BJ (cell line): ENCODE measurements at regions not wholly inside any gene's neighbourhood (a gene's known extent, or its start where the extent isn't known, plus 50 kb on each side); places are given as distances from the start of the nearest gene placed in this dataset.

Source experiments
- CTCF ChIA-PET: fragments of 350-600 bp; formaldehyde crosslinking; extraction: SDS; loops from one replicate; lab custom pipeline; 2021; ENCODE audit warnings: antibody characterized with exemption, inconsistent platforms; lab: Yijun Ruan, JAX
- POLR2A ChIA-PET: fragments of 300-600 bp; sonication (Branson Sonifier 250); formaldehyde crosslinking; extraction: SDS; loops from one replicate; lab custom pipeline; 2021; ENCODE audit warnings: antibody characterized with exemption; lab: Charles Lee
- DNase-seq: peaks from one replicate; pipeline ENCODE4 v3.0.0-alpha.2; 2011; ENCODE audit warnings: low read depth
- H3K27me3 ChIP-seq: 2 replicates; pipeline ENCODE4 v1.6.0; 2011; ENCODE audit warnings: low read length; ENCODE audit not compliant: control insufficient read depth, insufficient read depth
- H3K36me3 ChIP-seq: 2 replicates; pipeline ENCODE4 v1.5.1; 2011; ENCODE audit warnings: low read length; ENCODE audit not compliant: control insufficient read depth, insufficient read depth
- H3K4me3 ChIP-seq: 2 replicates; pipeline ENCODE4 v1.5.1; 2011; ENCODE audit warnings: low read depth, mild to moderate bottlenecking, control low read depth, low read length
- TF ChIP-seq, protein P1 (sequence below): IDR thresholded peaks from 2 replicates; pipeline ENCODE4 v1.5.1; 2011; ENCODE audit warnings: low read depth, mild to moderate bottlenecking, control low read depth, inconsistent platforms, low read length, moderate library complexity; ENCODE audit not compliant: insufficient read depth

DNA sequence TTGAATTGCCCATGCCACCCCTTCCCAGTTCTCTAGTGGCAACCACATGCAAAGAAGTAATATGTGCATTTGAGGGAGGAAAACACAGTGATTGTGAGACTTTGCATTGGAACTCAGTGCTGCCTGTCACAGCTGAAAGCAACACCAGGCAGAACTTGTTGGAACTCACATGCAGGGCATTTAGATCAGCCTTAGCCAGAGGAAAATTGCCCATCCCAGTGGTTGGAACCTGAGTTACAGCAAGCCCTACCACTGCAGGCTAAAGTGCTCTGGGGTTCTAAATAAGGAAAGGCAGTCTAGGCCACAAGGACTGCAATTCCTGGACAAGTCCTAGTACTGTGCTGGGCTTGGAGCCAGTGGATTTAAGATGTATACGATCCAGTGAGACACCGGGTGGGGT is 245.3 kb upstream of the UFL1 start:
- no peak for DNase-seq
- Histone ChIP-seq H3K27me3 (no peaks in the 10 kb centered on the region), H3K36me3 (no peaks in the 10 kb centered on the region), H3K4me3 (no peak overlapping the region)
- TF ChIP-seq, protein P1, sequence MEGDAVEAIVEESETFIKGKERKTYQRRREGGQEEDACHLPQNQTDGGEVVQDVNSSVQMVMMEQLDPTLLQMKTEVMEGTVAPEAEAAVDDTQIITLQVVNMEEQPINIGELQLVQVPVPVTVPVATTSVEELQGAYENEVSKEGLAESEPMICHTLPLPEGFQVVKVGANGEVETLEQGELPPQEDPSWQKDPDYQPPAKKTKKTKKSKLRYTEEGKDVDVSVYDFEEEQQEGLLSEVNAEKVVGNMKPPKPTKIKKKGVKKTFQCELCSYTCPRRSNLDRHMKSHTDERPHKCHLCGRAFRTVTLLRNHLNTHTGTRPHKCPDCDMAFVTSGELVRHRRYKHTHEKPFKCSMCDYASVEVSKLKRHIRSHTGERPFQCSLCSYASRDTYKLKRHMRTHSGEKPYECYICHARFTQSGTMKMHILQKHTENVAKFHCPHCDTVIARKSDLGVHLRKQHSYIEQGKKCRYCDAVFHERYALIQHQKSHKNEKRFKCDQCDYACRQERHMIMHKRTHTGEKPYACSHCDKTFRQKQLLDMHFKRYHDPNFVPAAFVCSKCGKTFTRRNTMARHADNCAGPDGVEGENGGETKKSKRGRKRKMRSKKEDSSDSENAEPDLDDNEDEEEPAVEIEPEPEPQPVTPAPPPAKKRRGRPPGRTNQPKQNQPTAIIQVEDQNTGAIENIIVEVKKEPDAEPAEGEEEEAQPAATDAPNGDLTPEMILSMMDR, result no peak
- ChIA-PET POLR2A (no interaction called here), CTCF (no interaction called here)

DNA sequence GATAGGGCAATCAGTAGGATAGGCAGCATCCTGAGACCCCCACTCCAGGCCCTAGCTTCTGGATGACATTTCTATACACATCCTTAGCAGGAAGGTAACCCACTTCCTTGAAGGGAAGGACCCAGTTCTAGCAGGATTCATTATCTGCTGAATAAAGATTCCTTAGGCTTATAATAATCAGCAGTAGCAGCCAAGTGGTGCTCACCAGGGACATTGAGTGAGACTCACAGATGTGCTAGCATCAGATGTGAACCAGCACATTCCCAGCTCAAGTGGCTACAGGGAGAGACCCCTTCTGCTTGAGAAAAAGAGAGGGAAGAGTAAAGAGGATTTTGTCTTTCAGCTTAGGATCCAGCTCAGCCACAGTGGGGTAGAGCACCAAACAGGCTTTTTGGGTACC is 244.8 kb upstream of the UFL1 start:
- H3K4me3 ChIP-seq, result no peak overlapping the region
- POLR2A ChIA-PET, result no interaction called here
- H3K27me3 ChIP-seq, result no peaks in the 10 kb centered on the region
- CTCF ChIA-PET, result no interaction called here
- H3K36me3 ChIP-seq, result no peaks in the 10 kb centered on the region
- TF ChIP-seq, protein P1, result no peak
- DNase-seq, result no peak

DNA sequence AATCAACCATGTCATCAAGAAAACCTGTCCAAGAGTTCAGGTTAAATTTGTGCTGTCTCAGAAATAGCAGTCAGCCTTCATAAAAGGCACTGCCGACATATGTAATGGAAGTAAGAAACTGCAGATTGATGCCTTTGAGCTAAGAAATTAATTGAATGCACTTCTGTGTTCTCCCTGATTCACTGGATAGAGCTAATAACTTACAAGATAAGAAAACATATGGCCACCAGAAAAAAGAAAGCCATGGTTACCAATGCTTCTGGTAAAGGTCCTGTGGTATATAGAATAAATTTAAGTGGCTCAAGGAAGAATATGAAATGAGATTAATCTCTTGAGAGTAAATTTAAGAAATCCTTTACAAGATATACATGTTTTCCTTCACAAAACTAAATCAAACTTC is 242.5 kb upstream of the UFL1 start:
- ChIA-PET CTCF (no interaction called here), POLR2A (no interaction called here)
- no peaks in the 10 kb centered on the region for H3K36me3 ChIP-seq
- no peak overlapping the region for H3K4me3 ChIP-seq
- no peak for DNase-seq
- no peaks in the 10 kb centered on the region for H3K27me3 ChIP-seq
- TF ChIP-seq, protein P1, result no peak

DNA sequence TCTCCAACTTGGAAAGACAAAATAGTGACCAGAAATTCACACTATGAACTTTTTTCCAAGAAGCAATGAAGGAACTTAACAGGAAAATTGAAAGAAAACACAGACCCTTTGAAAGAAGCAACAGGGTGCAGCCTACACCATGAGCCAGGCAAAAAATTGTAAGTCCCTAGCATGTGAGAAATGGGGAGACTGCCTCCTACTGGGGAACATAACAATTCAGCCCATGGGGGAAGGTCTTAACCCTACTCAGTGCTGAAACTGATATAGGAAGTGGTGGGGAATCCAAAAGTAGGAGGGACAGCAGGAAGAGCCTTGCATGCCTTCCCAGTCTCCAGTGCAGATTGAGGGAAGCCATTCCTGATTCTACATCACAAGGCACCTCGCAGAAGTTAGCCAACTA is 235.1 kb upstream of the UFL1 start:
- H3K27me3 ChIP-seq, result no peaks in the 10 kb centered on the region
- CTCF ChIA-PET, result no interaction called here
- POLR2A ChIA-PET, result no interaction called here
- H3K4me3 ChIP-seq, result no peak overlapping the region
- no peak for DNase-seq
- no peaks in the 10 kb centered on the region for H3K36me3 ChIP-seq
- TF ChIP-seq, protein P1, result no peak

DNA sequence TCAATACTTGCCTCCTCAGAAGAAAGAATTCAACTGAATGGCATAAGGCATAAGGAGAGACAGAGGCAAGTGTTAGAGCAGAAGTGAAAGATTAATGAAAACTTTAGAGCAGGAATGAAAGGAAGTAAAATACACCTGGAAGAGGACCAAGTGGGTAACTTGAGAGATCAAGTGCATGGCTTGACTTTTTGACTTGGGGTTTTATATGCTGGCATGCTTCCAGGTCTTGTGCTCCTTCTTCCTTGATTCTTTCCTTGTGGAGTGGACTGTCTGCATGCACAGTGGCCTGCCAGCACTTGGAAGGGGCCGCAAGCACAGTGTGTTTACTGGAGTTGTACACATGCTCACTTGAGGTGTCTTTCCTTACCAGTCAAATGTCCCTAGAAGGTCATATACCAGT is 222.1 kb upstream of the UFL1 start:
- CTCF ChIA-PET, result no interaction called here
- POLR2A ChIA-PET, result no interaction called here
- TF ChIP-seq, protein P1, result no peak
- DNase-seq, result no peak
- no peak overlapping the region for H3K4me3 ChIP-seq
- H3K36me3 ChIP-seq, result no peaks in the 10 kb centered on the region
- H3K27me3 ChIP-seq, result no peaks in the 10 kb centered on the region
